GM19351 (cell line): ENCODE measurements at regions not wholly inside any gene's neighbourhood (a gene's known extent, or its start where the extent isn't known, plus 50 kb on each side); places are given as distances from the start of the nearest gene placed in this dataset.

Experiments used
- ATAC-seq: cut with Tn5 transposase; IDR thresholded peaks from one replicate; pipeline ENCODE4 v1.9.1; 2021; ENCODE audit warnings: mild to moderate bottlenecking, moderate library complexity; ENCODE audit not compliant: unreplicated experiment

DNA sequence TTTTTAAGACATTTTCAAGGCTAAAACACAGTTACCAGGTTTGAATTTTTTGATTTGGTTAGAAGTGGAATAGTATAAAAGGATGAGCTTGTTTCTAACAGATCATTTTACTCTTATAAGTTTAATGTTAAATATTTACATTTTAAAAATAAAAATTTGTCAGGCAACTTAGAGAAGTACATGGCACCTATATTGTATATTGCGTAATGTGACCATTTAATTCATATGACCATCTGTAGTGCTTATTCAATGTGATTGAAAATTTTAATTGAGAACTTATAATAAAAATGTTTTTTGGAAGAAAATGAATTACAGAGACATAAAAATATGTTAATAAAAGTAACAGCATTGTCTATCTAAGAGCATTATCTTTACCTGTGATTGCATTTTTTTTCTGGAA is 1632.4 kb downstream of the RPA4 start:
- no peak for ATAC-seq

DNA sequence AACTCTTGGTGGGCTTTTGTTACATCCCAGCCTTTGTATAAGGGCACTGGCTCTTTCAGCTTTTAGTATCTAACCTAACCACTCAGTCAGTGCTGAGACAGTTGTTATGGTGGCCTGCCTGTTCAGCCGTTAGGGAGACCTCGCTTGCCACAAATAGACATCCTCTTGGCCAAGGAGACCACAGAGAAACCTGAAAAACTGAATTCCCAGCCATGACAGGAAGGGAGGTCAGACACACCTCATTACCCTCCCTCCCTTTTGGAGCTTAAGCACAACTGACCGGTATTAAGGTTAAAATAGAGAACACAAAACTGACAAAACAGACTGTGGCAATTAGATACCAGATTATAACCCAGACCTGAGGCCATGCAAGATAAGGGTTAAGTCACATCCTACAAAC is 1639.3 kb downstream of the RPA4 start:
- ATAC-seq, result no peak

DNA sequence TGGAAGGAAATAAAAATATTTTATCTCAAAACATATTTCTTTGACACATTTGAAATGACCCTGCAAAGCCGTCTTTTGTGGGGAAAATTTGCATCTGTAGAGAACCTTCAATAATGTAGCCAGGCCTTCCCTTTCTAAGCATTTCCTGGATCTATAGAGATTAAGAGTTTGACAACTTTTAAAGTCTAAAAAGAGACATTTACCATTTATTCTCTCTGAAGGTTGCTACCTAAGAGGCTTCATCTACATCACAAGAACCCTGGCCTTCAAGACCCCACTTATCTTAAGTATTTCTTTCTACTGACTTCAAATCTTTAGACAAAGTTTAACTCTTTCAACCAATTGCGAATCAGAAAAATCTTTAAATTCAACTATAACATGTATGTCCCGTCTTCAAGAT is 1639.8 kb downstream of the RPA4 start:
- ATAC-seq, result no peak

DNA sequence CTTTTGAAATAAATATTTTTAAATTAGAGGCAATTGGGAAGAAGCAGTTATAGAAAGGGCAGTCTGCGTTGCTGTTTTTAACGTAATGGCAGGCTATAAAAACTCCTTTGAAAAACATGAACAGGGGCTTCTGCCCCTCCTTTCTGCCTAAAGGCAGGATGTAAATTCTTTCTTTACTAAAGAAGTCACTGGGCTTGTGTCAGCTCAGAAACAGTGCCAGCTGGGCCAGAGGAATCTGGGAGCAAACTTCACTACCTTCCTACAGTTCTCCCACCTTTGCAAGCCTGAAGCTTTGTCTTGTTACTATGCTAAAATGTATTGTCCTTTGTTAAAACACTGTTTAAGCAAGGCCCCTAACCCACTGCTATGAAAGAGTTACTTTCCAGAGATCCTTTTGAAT is 1664.8 kb downstream of the RPA4 start:
- no peak for ATAC-seq

DNA sequence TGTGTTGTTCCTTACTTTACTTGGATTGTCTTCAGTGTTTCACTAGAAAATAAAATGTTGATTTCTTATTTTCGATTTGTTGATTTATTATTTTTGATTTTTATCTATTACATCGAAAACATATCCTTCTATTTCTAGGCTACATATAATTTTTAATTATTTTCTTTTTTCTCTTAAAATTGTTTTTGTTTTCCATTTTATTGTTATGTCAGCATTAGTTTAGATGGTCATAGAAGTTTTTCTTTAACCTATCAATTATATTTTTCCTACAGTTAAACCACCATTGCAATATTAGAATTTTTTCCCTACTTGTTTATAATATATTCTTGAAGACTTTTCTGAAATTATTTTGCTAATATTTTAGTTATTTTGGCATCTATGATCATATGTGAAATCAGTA is 1685.1 kb downstream of the RPA4 start:
- no peak for ATAC-seq

DNA sequence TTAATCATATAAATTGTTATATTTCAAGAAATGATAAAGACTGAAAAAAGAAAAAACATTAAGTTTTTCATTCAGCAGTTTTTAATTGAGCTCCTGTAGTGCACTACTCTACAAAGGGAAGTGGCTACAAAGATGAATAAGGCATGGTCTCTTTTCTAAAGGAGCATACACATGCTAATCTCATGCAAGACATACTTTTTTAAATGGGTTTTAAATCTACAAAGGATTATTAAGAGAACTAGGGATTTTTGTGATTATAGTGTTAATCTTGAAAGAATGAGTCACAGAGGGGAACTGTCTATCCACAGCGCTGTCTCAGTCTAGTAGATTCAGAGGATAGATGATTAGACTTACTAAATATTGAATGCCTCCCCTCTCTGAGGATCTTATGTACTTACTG is 1722.2 kb downstream of the RPA4 start:
- ATAC-seq, result no peak

DNA sequence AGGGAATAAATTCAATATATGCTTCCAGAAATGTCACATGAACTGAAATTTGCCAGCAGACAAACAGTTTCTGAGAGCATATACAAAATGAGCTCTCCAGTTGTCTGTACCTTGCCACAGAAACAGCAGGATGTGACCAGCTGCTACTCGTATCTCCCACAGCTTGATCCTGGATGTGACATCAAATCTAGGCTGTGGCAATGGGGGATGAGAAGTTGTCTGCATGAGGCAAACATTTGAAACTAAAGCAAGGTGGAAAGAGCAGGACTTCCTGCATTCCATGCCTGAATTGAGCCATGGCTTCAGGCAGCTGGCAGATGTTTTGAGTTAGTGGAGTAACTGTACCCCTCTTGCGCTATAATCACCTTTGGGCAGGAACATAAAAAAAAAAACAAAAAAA is 1724.0 kb downstream of the RPA4 start:
- no peak for ATAC-seq

DNA sequence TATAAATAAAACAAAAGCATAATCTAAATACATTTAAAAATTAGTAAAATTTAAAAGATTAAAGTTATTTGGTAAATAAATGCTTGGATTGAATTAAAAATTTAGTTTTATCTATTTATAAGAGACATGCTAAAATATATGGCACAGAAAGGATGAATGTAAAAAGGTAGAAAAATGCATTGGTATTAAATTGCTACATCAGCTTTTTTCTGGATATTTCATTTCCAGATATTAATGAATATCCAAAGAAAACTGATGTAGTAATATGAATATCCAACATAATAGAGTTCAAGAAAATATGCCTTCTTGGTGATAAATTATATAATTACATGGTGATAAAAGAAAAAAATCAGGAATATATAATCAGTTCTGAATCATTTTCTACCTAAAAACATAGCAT is 1743.9 kb downstream of the RPA4 start:
- no peak for ATAC-seq

DNA sequence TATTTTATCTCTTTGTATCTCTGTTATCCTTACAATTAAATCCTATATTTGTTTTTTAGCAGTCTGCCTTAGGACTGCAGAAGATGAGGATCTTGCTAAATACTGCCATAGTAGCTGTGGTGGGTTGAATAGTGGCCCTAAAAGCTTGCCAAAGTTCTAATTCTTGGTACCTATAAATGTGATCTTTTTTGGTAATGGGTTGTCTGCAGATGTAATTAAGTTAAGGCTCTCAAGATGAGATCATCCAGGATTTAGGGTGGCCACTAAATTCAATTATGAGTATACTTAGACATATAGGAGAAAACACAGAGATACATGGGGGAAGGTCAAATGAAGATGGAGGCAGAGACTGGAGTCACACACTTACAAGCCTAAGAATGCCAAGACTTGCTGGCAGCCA is 1753.7 kb downstream of the RPA4 start:
- no peak for ATAC-seq

DNA sequence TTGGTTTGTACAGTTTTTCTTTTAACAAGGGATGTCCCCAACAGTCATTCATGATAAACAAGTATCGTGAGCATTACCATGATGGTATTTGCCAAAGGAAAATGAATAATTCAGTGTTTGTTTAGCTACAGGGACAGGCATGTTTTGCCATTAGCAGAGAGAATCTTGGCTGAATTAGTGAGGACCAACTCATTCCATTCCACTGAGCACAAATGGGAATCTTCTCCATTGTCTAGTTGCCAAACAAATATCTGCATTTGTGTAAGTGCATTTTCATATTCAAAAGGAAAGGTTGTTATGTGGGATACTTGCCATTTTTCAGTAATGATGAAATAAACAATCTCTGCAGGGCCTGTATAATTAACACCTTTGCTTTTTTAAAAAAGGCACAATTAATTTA is 1762.6 kb downstream of the RPA4 start:
- no peak for ATAC-seq

DNA sequence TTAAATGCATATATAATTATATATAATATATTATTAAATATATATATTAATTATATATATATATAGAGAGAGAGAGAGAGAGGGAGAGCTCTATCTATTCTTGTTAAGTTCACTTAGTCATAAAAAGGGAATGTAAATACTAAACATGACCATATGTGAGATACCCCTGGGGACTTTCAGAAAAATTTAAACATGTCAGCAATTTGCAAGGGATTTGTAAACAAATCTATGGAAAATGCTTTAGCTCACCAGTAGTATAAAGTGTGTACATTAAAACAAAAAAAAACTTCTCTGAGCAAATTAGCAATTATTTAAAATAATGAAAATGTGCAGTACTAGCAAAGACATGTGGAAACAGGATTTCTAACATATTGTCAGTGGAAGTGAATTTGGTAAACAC is 1755.5 kb downstream of the PCDH19 start:
- ATAC-seq, result no peak
